AG04450 (cell line): ENCODE measurements at regions not wholly inside any gene's neighbourhood (a gene's known extent, or its start where the extent isn't known, plus 50 kb on each side); places are given as distances from the start of the nearest gene placed in this dataset.

Source experiments
- CTCF ChIA-PET: fragments of 300-600, 350-600 bp; formaldehyde crosslinking; extraction: SDS; loops from one replicate; lab custom pipeline; 2022; ENCODE audit warnings: antibody characterized with exemption, inconsistent platforms; lab: Charles Lee
- POLR2A ChIA-PET: fragments of 350-600 bp; formaldehyde crosslinking; extraction: SDS; loops from one replicate; lab custom pipeline; 2021; ENCODE audit warnings: antibody characterized with exemption, inconsistent platforms; lab: Yijun Ruan, JAX
- DNase-seq: peaks from one replicate; pipeline ENCODE4 v3.0.0-alpha.2; 2011; ENCODE audit warnings: low read depth, low spot score
- H3K27ac ChIP-seq: one replicate; pipeline ENCODE4 v1.5.1; 2012; ENCODE audit warnings: low read depth, low read length, control low read depth
- H3K27me3 ChIP-seq: one replicate; pipeline ENCODE4 v1.6.0; 2012; ENCODE audit warnings: low read length; ENCODE audit not compliant: control insufficient read depth, insufficient read depth
- H3K4me3 ChIP-seq: 2 replicates; pipeline ENCODE4 v1.5.1; 2011; ENCODE audit warnings: mild to moderate bottlenecking, low read depth, low read length, control low read depth
- H3K9me3 ChIP-seq: 2 replicates; pipeline ENCODE4 v1.5.1; 2012; ENCODE audit warnings: low read length; ENCODE audit not compliant: control insufficient read depth, insufficient read depth
- TF ChIP-seq, protein P1 (sequence below): IDR thresholded peaks from 2 replicates; pipeline ENCODE4 v1.5.1; 2011; ENCODE audit warnings: low read depth, low read length, control low read depth, inconsistent platforms

DNA sequence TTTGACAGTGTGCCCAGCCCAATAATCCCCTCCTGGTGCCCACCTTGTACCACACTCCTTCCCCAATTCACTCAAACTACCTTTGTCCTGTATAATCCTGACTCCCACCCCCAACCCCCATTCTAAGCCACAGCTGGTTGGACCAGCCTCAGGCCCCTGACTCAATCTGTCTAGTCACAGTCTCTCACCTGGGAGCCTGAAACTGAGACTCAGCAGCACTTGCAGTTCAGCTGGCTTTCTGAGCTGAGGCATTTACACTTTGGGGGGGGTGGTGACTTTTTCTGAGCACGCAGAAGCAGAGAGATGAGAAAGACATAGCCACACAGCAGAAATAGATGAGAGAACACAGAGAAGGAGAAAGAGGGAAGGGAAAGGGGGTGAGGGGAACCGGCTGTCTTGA is 247.3 kb downstream of the MAN2A1 start:
- peaks cover 2% of the 10 kb centered on the region for H3K27me3 ChIP-seq
- no peak for DNase-seq
- ChIA-PET CTCF (interaction anchor here (0.5 kb wide), 2 partner anchors 94 to 235 kb away, joined by 3 read pairs; no protein-coding TSS in a partner anchor), POLR2A (no interaction called here)
- TF ChIP-seq, protein P1, sequence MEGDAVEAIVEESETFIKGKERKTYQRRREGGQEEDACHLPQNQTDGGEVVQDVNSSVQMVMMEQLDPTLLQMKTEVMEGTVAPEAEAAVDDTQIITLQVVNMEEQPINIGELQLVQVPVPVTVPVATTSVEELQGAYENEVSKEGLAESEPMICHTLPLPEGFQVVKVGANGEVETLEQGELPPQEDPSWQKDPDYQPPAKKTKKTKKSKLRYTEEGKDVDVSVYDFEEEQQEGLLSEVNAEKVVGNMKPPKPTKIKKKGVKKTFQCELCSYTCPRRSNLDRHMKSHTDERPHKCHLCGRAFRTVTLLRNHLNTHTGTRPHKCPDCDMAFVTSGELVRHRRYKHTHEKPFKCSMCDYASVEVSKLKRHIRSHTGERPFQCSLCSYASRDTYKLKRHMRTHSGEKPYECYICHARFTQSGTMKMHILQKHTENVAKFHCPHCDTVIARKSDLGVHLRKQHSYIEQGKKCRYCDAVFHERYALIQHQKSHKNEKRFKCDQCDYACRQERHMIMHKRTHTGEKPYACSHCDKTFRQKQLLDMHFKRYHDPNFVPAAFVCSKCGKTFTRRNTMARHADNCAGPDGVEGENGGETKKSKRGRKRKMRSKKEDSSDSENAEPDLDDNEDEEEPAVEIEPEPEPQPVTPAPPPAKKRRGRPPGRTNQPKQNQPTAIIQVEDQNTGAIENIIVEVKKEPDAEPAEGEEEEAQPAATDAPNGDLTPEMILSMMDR: no peak
- H3K27ac ChIP-seq: no peak overlapping the region
- no peaks in the 10 kb centered on the region for H3K9me3 ChIP-seq
- no peak overlapping the region for H3K4me3 ChIP-seq

DNA sequence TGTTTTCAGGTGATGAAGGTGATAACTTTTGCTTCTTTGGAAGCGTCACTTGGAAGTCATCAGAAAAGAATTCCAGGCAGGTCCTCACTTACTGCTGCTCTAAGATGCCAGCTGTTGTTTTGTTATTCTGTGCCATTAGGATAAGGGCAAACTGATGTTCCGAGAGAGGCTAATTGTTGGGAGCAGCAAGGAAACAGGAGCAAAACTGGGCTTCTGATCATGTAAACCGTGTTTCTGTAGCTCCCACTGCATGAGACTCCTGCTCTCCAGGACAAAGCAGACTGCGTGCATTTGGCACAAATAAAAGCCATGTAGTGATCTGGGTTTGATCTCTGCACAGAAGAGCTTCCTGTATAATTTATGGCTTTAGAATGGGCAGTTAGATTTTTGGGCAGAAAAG is 248.2 kb downstream of the MAN2A1 start:
- H3K27ac ChIP-seq: no peak overlapping the region
- ChIA-PET CTCF (no interaction called here), POLR2A (no interaction called here)
- DNase-seq: no peak
- peaks cover 5% of the 10 kb centered on the region for H3K27me3 ChIP-seq
- TF ChIP-seq, protein P1: no peak
- H3K4me3 ChIP-seq: no peak overlapping the region
- H3K9me3 ChIP-seq: no peaks in the 10 kb centered on the region

DNA sequence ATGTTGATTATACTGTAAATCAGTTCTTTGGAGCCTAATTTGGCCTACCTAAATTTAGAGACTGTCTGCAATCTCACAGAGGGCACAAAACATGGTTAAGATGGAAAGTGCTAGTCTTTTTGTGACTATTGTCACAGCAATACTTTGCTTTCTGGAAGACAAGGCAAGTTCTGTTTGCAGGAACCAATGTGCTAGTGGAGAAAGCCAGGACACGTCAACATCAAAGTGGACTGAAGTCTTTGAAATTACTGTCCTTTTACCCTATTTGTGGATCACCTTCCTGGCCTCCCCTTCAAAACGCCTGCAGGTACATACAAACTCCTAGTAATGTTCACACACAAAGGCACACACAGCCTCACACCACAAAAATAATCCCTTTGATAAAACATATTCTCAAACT is 248.7 kb downstream of the MAN2A1 start:
- ChIA-PET POLR2A (no interaction called here), CTCF (no interaction called here)
- peaks cover 5% of the 10 kb centered on the region for H3K27me3 ChIP-seq
- DNase-seq: no peak
- TF ChIP-seq, protein P1: no peak
- H3K4me3 ChIP-seq: no peak overlapping the region
- no peaks in the 10 kb centered on the region for H3K9me3 ChIP-seq
- no peak overlapping the region for H3K27ac ChIP-seq

DNA sequence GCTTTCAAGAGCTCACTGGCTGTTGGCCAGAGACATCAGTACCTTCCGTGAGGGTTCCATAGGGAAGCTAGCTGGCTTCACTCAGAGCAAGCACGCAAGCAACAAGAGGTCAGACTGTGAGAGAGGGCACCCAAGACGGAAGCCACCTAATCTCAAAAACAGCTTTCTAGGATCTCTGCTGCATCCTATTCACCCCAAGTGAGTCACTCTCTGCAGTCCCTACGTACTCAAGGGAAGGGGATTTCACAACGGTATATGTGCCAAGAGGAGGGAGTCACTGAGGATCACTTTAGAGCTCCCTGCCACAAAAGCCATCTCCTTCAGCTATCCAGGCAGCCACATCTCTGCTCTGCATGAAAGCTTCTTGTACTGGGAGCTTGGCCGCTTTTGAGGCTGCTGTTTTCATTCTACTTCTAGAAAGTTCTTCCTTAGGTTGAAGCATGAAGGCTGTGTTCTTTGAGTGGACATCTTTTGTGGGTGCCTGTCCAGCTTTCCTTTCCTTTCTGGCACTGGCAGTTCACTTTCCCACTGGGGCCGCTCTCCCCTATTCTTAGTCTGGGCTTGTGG is 249.5 kb downstream of the MAN2A1 start:
- TF ChIP-seq, protein P1: no peak
- no peak for DNase-seq
- Histone ChIP-seq H3K27me3 (peaks cover 5% of the 10 kb centered on the region), H3K27ac (no peak overlapping the region), H3K4me3 (no peak overlapping the region), H3K9me3 (no peaks in the 10 kb centered on the region)
- POLR2A ChIA-PET: interaction anchor here (0.6 kb wide), 1 partner anchor 178 kb away, joined by 3 read pairs; no protein-coding TSS in a partner anchor
- CTCF ChIA-PET: no interaction called here

DNA sequence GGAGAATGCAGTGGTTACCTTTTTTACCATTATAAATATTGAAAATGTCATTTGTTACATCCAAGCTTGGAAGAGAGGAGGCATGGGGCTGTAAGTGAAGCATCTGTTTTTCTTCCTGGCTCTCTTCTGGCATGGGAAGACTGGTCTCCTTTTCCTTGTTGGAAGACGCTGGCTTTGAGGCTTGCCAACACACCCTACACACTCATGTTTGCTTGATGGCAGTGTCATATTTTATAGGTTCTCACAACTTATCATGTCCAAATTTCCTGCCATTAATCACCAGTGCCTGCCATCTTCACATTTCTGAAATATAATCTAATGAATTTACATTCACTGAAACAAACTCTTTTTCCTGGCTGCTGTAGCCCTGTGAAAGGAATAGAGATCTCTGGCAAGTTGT is 252.9 kb downstream of the MAN2A1 start:
- no peak for DNase-seq
- TF ChIP-seq, protein P1: no peak
- no peak overlapping the region for H3K27ac ChIP-seq
- peaks cover 5% of the 10 kb centered on the region for H3K27me3 ChIP-seq
- CTCF ChIA-PET: no interaction called here
- H3K9me3 ChIP-seq: no peaks in the 10 kb centered on the region
- POLR2A ChIA-PET: no interaction called here
- no peak overlapping the region for H3K4me3 ChIP-seq
